ENCODE measurements at regions not wholly inside any gene's neighbourhood (a gene's known extent, or its start where the extent isn't known, plus 50 kb on each side); places are given as distances from the start of the nearest gene placed in this dataset.
A peak's percentile ranks its signal among the peaks of the same experiment; 100 is the strongest.

- DNase-seq: no peak
Measured at GRCh38 chr1:80441664-80442063, 1359.1 kb upstream of the ADGRL2 start.

- DNase-seq: no peak
Measured at GRCh38 chr1:80436851-80437250, 1363.9 kb upstream of the ADGRL2 start.

- peak; percentile 73 for DNase-seq
Measured at GRCh38 chr1:80427881-80428280, 1372.9 kb upstream of the ADGRL2 start.

- DNase-seq: no peak
Measured at GRCh38 chr1:80424249-80424648, 1376.5 kb upstream of the ADGRL2 start.

- DNase-seq: no peak
Measured at GRCh38 chr1:80418134-80418533, 1382.6 kb upstream of the ADGRL2 start.

- no peak for DNase-seq
Measured at GRCh38 chr1:80417671-80418070, 1383.1 kb upstream of the ADGRL2 start.

GRCh38 chr1:80413969-80414368 lies 1386.8 kb upstream of the ADGRL2 start:
- DNase-seq: no peak

GRCh38 chr1:80410233-80410632 lies 1390.5 kb upstream of the ADGRL2 start:
- DNase-seq: no peak

- no peak for DNase-seq
Measured at GRCh38 chr1:80403471-80403893, 1397.0 kb upstream of the ADGRL4 start.

GRCh38 chr1:80402625-80403024 lies 1396.1 kb upstream of the ADGRL4 start:
- DNase-seq: no peak

GRCh38 chr1:80401757-80402156 lies 1395.2 kb upstream of the ADGRL4 start:
- no peak for DNase-seq

GRCh38 chr1:80392529-80392928 lies 1386.0 kb upstream of the ADGRL4 start:
- no peak for DNase-seq

GRCh38 chr1:80385650-80386049 lies 1379.1 kb upstream of the ADGRL4 start:
- DNase-seq: no peak

- DNase-seq: no peak
Measured at GRCh38 chr1:80384959-80385358, 1378.4 kb upstream of the ADGRL4 start.

- DNase-seq: no peak
Measured at GRCh38 chr1:80384083-80384830, 1377.7 kb upstream of the ADGRL4 start.

- DNase-seq: no peak
Measured at GRCh38 chr1:80375662-80376061, 1369.1 kb upstream of the ADGRL4 start.

GRCh38 chr1:80375109-80375508 lies 1368.6 kb upstream of the ADGRL4 start:
- no peak for DNase-seq

GRCh38 chr1:80369780-80370179 lies 1363.2 kb upstream of the ADGRL4 start:
- no peak for DNase-seq

GRCh38 chr1:80367058-80367457 lies 1360.5 kb upstream of the ADGRL4 start:
- no peak for DNase-seq

GRCh38 chr1:80365359-80366021 lies 1359.0 kb upstream of the ADGRL4 start:
- DNase-seq: no peak

- DNase-seq: no peak
Measured at GRCh38 chr1:80363689-80364475, 1357.4 kb upstream of the ADGRL4 start.

- DNase-seq: no peak
Measured at GRCh38 chr1:80359666-80360065, 1353.1 kb upstream of the ADGRL4 start.

GRCh38 chr1:80349218-80349617 lies 1342.7 kb upstream of the ADGRL4 start:
- DNase-seq: no peak

- no peak for DNase-seq
Measured at GRCh38 chr1:80341021-80341420, 1334.5 kb upstream of the ADGRL4 start.

Data from NCI-H510A treated with DMSO at 0.1 percent for 48 hours (cell line).